Lower leg skin (tissue), 3 donors: ENCODE measurements at regions not wholly inside any gene's neighbourhood (a gene's known extent, or its start where the extent isn't known, plus 50 kb on each side); places are given as distances from the start of the nearest gene placed in this dataset.

Experiments
- POLR2A ChIP-seq, 2 donors: fragments of 450-650 bp; IDR thresholded peaks; one replicate each; pipeline ENCODE4 v1.6.1; 2016 to 2017; ENCODE audit warnings: antibody characterized with exemption in 2 of 2, mild to moderate bottlenecking in 1 of 2, moderate library complexity in 1 of 2
- TF ChIP-seq, protein P1 (sequence below), 3 donors: fragments of 450-650 bp; IDR thresholded peaks; one replicate each; pipeline ENCODE4 v1.5.1; 2016; ENCODE audit warnings: antibody characterized with exemption in 3 of 3, mild to moderate bottlenecking in 3 of 3, moderate library complexity in 2 of 3

DNA sequence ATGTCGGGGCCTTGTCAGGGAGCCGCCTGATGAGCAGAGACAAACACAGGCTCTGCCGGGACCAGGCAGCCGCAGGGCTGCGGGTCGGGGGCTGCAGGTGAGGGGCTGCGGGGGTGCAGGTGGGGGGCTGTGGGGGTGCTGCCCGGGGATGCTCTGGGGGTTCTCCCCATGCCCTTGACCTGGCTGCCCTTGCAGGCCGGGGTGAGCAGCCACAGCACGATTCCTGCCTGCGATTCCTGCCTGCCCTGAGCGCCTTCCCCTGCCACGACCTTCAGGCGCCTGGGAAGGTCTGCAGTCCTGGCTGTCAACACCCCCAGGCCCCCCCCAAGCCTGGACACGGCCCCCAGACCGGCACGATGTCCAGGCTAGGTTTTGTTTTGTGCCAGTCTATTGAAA is 106.3 kb downstream of the FAM53A start:
- TF ChIP-seq, protein P1, sequence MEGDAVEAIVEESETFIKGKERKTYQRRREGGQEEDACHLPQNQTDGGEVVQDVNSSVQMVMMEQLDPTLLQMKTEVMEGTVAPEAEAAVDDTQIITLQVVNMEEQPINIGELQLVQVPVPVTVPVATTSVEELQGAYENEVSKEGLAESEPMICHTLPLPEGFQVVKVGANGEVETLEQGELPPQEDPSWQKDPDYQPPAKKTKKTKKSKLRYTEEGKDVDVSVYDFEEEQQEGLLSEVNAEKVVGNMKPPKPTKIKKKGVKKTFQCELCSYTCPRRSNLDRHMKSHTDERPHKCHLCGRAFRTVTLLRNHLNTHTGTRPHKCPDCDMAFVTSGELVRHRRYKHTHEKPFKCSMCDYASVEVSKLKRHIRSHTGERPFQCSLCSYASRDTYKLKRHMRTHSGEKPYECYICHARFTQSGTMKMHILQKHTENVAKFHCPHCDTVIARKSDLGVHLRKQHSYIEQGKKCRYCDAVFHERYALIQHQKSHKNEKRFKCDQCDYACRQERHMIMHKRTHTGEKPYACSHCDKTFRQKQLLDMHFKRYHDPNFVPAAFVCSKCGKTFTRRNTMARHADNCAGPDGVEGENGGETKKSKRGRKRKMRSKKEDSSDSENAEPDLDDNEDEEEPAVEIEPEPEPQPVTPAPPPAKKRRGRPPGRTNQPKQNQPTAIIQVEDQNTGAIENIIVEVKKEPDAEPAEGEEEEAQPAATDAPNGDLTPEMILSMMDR (IDR thresholded peaks at IDR 0.05): no peak
- no peak for TF ChIP-seq POLR2A (IDR thresholded peaks at IDR 0.05)
